Aorta (tissue), 5 donors: ENCODE measurements at regions not wholly inside any gene's neighbourhood (a gene's known extent, or its start where the extent isn't known, plus 50 kb on each side); places are given as distances from the start of the nearest gene placed in this dataset.

Experiments used
- ATAC-seq: fragments of 200-7000 bp; cut with Tn5 transposase; one replicate; pipeline ENCODE4 v1.9.1; 2022; ENCODE audit warnings: moderate library complexity; ENCODE audit not compliant: low FRiP score
- DNase-seq, 2 donors: peaks; one replicate each; pipeline ENCODE4 v3.0.0-alpha.2; 2020
- H3K27ac ChIP-seq, 2 donors: one replicate each; pipeline ENCODE4 v1.5.1; 2013; ENCODE audit warnings: low read length in 2 of 2, mild to moderate bottlenecking in 2 of 2, moderate library complexity in 2 of 2, control low read depth in 1 of 2, inconsistent platforms in 1 of 2, low read depth in 1 of 2
- H3K27me3 ChIP-seq, 2 donors: one replicate each; pipeline ENCODE4 v1.6.1; 2013; ENCODE audit warnings: control low read depth in 1 of 2, low read length in 1 of 2, mild to moderate bottlenecking in 1 of 2, moderate library complexity in 1 of 2; ENCODE audit not compliant: insufficient read depth in 2 of 2, control insufficient read depth in 1 of 2
- H3K36me3 ChIP-seq, 2 donors: one replicate each; pipeline ENCODE4 v1.6.1; 2013; ENCODE audit warnings: control low read depth in 1 of 2, low read length in 1 of 2, mild to moderate bottlenecking in 1 of 2; ENCODE audit not compliant: insufficient read depth in 2 of 2, control insufficient read depth in 1 of 2
- H3K4me1 ChIP-seq, 2 donors: one replicate each; pipeline ENCODE4 v1.6.1; 2013; ENCODE audit warnings: low read length in 2 of 2, control low read depth in 1 of 2, mild to moderate bottlenecking in 1 of 2, moderate library complexity in 1 of 2; ENCODE audit not compliant: insufficient read depth in 2 of 2, control insufficient read depth in 1 of 2
- H3K4me3 ChIP-seq, 2 donors: one replicate each; pipeline ENCODE4 v1.5.1; 2013; ENCODE audit warnings: low read length in 2 of 2, control low read depth in 1 of 2, mild to moderate bottlenecking in 1 of 2
- H3K9me3 ChIP-seq: one replicate; pipeline ENCODE4 v1.6.1; 2013; ENCODE audit warnings: mild to moderate bottlenecking, low read length; ENCODE audit not compliant: control insufficient read depth
- WGBS, 2 donors: extraction: QIAGEN DNeasy Blood & Tissue Kit; methylation state at CpG; one replicate each; pipeline ENCODE4 v1.1.7; 2013; 5-methylcytosine and 5-hydroxymethylcytosine counted together
- intact Hi-C, 2 donors: fragments of 100-400 bp; cut with DNase I; formaldehyde crosslinking; loops; one replicate each; pipeline versions ENCODE4 v1.14.2 to v1.15.0; 2022
- donor health status: healthy with polysubstance abuse.
- donor health status: Bipolar disorder and iron deficiency.
- donor health status: DM: no; HTN: no; CAD: no.
- donor health status: DM: no; HTN: no; CAD: no.
- donor health status: DM: yes; HTN: yes; CAD: no.

- ATAC-seq (no peak), DNase-seq (no peak)
- H3K4me1 ChIP-seq = no peaks in the 10 kb centered on the region
- H3K4me3 ChIP-seq = no peak overlapping the region
- intact Hi-C loops = no loop called here
- H3K27me3 ChIP-seq = no peaks in the 10 kb centered on the region
- no peak overlapping the region for H3K27ac ChIP-seq
- no peaks in the 10 kb centered on the region for H3K9me3 ChIP-seq
- WGBS, 2 donors = 89 to 90% methylated on average over 8 of the region's 8 CpGs
- H3K36me3 ChIP-seq = no peaks in the 10 kb centered on the region
These were observed 81.4 kb upstream of the AKIP1 start for GRCh38 chr11:8829556-8829955.

- H3K27ac ChIP-seq = no peak overlapping the region
- DNase-seq (no peak), ATAC-seq (no peak)
- 91 to 96% methylated on average over 3 of the region's 3 CpGs for WGBS, 2 donors
- H3K4me1 ChIP-seq = no peaks in the 10 kb centered on the region
- no peaks in the 10 kb centered on the region for H3K27me3 ChIP-seq
- no peaks in the 10 kb centered on the region for H3K9me3 ChIP-seq
- intact Hi-C loops = no loop called here
- no peak overlapping the region for H3K4me3 ChIP-seq
- H3K36me3 ChIP-seq = no peaks in the 10 kb centered on the region
These were observed 80.3 kb upstream of the AKIP1 start for GRCh38 chr11:8830641-8831040.

GRCh38 chr11:8831861-8832260 lies 79.1 kb upstream of the AKIP1 start:
- intact Hi-C loops = no loop called here
- Histone ChIP-seq H3K4me3 (no peak overlapping the region), H3K27ac (no peak overlapping the region), H3K9me3 (no peaks in the 10 kb centered on the region), H3K27me3 (no peaks in the 10 kb centered on the region), H3K36me3 (no peaks in the 10 kb centered on the region), H3K4me1 (no peaks in the 10 kb centered on the region)
- WGBS, 2 donors = 82 to 86% methylated on average over 9 of the region's 9 CpGs
- DNase-seq = no peak
- no peak for ATAC-seq

GRCh38 chr11:8832571-8833260 lies 78.3 kb upstream of the AKIP1 start:
- H3K4me3 ChIP-seq = no peak overlapping the region
- no peak for DNase-seq
- ATAC-seq = no peak
- no peak overlapping the region for H3K27ac ChIP-seq
- WGBS, 2 donors = 45 to 64% methylated on average over 9 of the region's 9 CpGs
- no peaks in the 10 kb centered on the region for H3K27me3 ChIP-seq
- H3K9me3 ChIP-seq = no peaks in the 10 kb centered on the region
- H3K4me1 ChIP-seq = no peaks in the 10 kb centered on the region
- intact Hi-C loops = no loop called here
- H3K36me3 ChIP-seq = no peaks in the 10 kb centered on the region

GRCh38 chr11:8833568-8834315 lies 77.2 kb upstream of the AKIP1 start:
- WGBS, 2 donors = 84 to 86% methylated on average over 4 of the region's 4 CpGs
- ATAC-seq (no peak), DNase-seq (no peak)
- Histone ChIP-seq H3K9me3 (no peaks in the 10 kb centered on the region), H3K36me3 (no peaks in the 10 kb centered on the region), H3K4me1 (no peaks in the 10 kb centered on the region), H3K4me3 (no peak overlapping the region), H3K27me3 (no peaks in the 10 kb centered on the region), H3K27ac (no peak overlapping the region)
- intact Hi-C loops = no loop called here

- H3K27ac ChIP-seq = no peak overlapping the region
- no peak for ATAC-seq
- intact Hi-C loops = no loop called here
These were observed 76.6 kb upstream of the AKIP1 start for GRCh38 chr11:8834379-8834778.

GRCh38 chr11:8838248-8838647 lies 72.7 kb upstream of the AKIP1 start:
- H3K27me3 ChIP-seq = no peaks in the 10 kb centered on the region
- ATAC-seq (no peak), DNase-seq (no peak)
- H3K36me3 ChIP-seq = no peaks in the 10 kb centered on the region
- no peak overlapping the region for H3K4me3 ChIP-seq
- H3K9me3 ChIP-seq = no peaks in the 10 kb centered on the region
- H3K4me1 ChIP-seq = no peaks in the 10 kb centered on the region
- no peak overlapping the region for H3K27ac ChIP-seq
- intact Hi-C loops = no loop called here
- 48 to 50% methylated on average over 7 of the region's 7 CpGs for WGBS, 2 donors

More at GRCh38 chr11:8834379-8834778, 76.6 kb upstream of the AKIP1 start:
- no peaks in the 10 kb centered on the region for H3K27me3 ChIP-seq
- WGBS, 2 donors = 86 to 91% methylated on average over 5 of the region's 5 CpGs
- H3K4me3 ChIP-seq = no peak overlapping the region
- H3K9me3 ChIP-seq = no peaks in the 10 kb centered on the region
- H3K4me1 ChIP-seq = no peaks in the 10 kb centered on the region
- H3K36me3 ChIP-seq = no peaks in the 10 kb centered on the region
- DNase-seq = no peak

- Histone ChIP-seq H3K27me3 (no peaks in the 10 kb centered on the region), H3K4me1 (no peaks in the 10 kb centered on the region), H3K36me3 (no peaks in the 10 kb centered on the region), H3K9me3 (no peaks in the 10 kb centered on the region), H3K27ac (no peak overlapping the region), H3K4me3 (no peak overlapping the region)
- DNase-seq (no peak), ATAC-seq (no peak)
- intact Hi-C loops = no loop called here
- WGBS, 2 donors = 0 to 56% methylated on average over 1 of the region's 1 CpG
These were observed 71.6 kb upstream of the AKIP1 start for GRCh38 chr11:8839306-8839956.
